Ishikawa (cell line): ENCODE measurements at regions not wholly inside any gene's neighbourhood (a gene's known extent, or its start where the extent isn't known, plus 50 kb on each side); places are given as distances from the start of the nearest gene placed in this dataset.

Experiments used
- CEBPB ChIP-seq: IDR thresholded peaks from 2 replicates; pipeline ENCODE4 v1.6.1; 2012
- CREB1 ChIP-seq: IDR thresholded peaks from 2 replicates; pipeline ENCODE4 v1.6.1; 2012; ENCODE audit warnings: low read depth
- EGR1 ChIP-seq: IDR thresholded peaks from 2 replicates; pipeline ENCODE4 v1.6.1; 2012
- EP300 ChIP-seq: IDR thresholded peaks from 2 replicates; pipeline ENCODE4 v1.6.1; 2012; ENCODE audit warnings: borderline replicate concordance
- FOXM1 ChIP-seq: IDR thresholded peaks from 2 replicates; pipeline ENCODE4 v1.6.1; 2012; ENCODE audit warnings: low read depth, borderline replicate concordance
- MAX ChIP-seq: IDR thresholded peaks from 2 replicates; pipeline ENCODE4 v1.6.1; 2012
- NFIC ChIP-seq: IDR thresholded peaks from 2 replicates; pipeline ENCODE4 v1.6.1; 2012
- RAD21 ChIP-seq: IDR thresholded peaks from 2 replicates; pipeline ENCODE4 v1.6.1; 2012; ENCODE audit warnings: low read depth
- REST ChIP-seq: IDR thresholded peaks from 2 replicates; pipeline ENCODE4 v1.6.1; 2012; ENCODE audit warnings: low read depth, mild to moderate bottlenecking
- TAF1 ChIP-seq: IDR thresholded peaks from 2 replicates; pipeline ENCODE4 v1.6.1; 2012; ENCODE audit warnings: low read depth, mild to moderate bottlenecking
- TCF12 ChIP-seq: IDR thresholded peaks from 2 replicates; pipeline ENCODE4 v1.6.1; 2012; ENCODE audit warnings: low read depth
- TEAD4 ChIP-seq: IDR thresholded peaks from 2 replicates; pipeline ENCODE4 v1.6.1; 2012
- USF1 ChIP-seq: IDR thresholded peaks from 2 replicates; pipeline ENCODE4 v1.6.1; 2012
- YY1 ChIP-seq: IDR thresholded peaks from 2 replicates; pipeline ENCODE4 v1.6.1; 2012; ENCODE audit warnings: low read depth
- ZBTB7A ChIP-seq: IDR thresholded peaks from 2 replicates; pipeline ENCODE4 v1.6.1; 2012; ENCODE audit warnings: low read depth

GRCh38 chr2:163175294-163175693, 336.7 kb upstream of the KCNH7 start:
- TF ChIP-seq TCF12 (no peak), RAD21 (no peak), TAF1 (no peak), EGR1 (no peak), CREB1 (no peak), ZBTB7A (no peak)

GRCh38 chr2:163173591-163173990, 335.0 kb upstream of the KCNH7 start:
- TF ChIP-seq TEAD4 = no peak
- no peak for TF ChIP-seq TCF12
- TF ChIP-seq NFIC = no peak

GRCh38 chr2:163171786-163172530, 333.4 kb upstream of the KCNH7 start:
- TF ChIP-seq EGR1 (no peak), CREB1 (no peak), EP300 (no peak), ZBTB7A (no peak), YY1 (no peak), TCF12 (no peak), RAD21 (no peak), CEBPB (no peak), MAX (no peak), FOXM1 (no peak), REST (no peak), TEAD4 (no peak)

GRCh38 chr2:163157891-163158496, 319.4 kb upstream of the KCNH7 start:
- TF ChIP-seq NFIC (no peak), TAF1 (no peak), FOXM1 (no peak), EP300 (no peak), USF1 (no peak), TCF12 (no peak), ZBTB7A (no peak), REST (no peak), RAD21 (no peak), CEBPB (no peak), CREB1 (no peak), MAX (no peak), EGR1 (no peak)

- TF ChIP-seq CEBPB (no peak), FOXM1 (no peak), RAD21 (no peak), REST (no peak), CREB1 (no peak), EP300 (no peak), YY1 (no peak), NFIC (no peak), TCF12 (no peak), MAX (no peak), TAF1 (no peak), USF1 (no peak)
These were observed 318.8 kb upstream of the KCNH7 start for GRCh38 chr2:163157411-163157810.
